NCI-H345 treated with DMSO at 0.1 percent for 48 hours (cell line): ENCODE measurements at regions not wholly inside any gene's neighbourhood (a gene's known extent, or its start where the extent isn't known, plus 50 kb on each side); places are given as distances from the start of the nearest gene placed in this dataset.
"Not testable (repeated sequence)": the region's sequence is repeated elsewhere in the genome, so short reads cannot be mapped to it uniquely, and the experiment has no call there.

Experiments
- DNase-seq: peaks from one replicate; lab custom pipeline; 2025; ENCODE audit not compliant: unreplicated experiment; lab: John Stamatoyannopoulos, UW

- DNase-seq, result no peak
Observed at GRCh38 chr15:68482246-68482645, 50.3 kb upstream of the ITGA11 start.

- no peak for DNase-seq
Observed at GRCh38 chr15:68483165-68483564, 51.2 kb upstream of the ITGA11 start.

GRCh38 chr15:68484220-68484619 lies 52.3 kb upstream of the ITGA11 start:
- no peak for DNase-seq

- no peak for DNase-seq
Observed at GRCh38 chr15:68484696-68485400, 52.9 kb upstream of the ITGA11 start.

- no peak for DNase-seq
Observed at GRCh38 chr15:68485721-68486360, 53.9 kb upstream of the ITGA11 start.

GRCh38 chr15:68487087-68487843 lies 55.3 kb upstream of the ITGA11 start:
- DNase-seq, result no peak

- DNase-seq, result no peak
Observed at GRCh38 chr15:68488290-68488689, 56.3 kb upstream of the ITGA11 start.

- no peak for DNase-seq
Observed at GRCh38 chr15:68488966-68489365, 57.0 kb upstream of the ITGA11 start.

GRCh38 chr15:68489421-68489820 lies 57.5 kb upstream of the ITGA11 start:
- DNase-seq, result no peak

- no peak for DNase-seq
Observed at GRCh38 chr15:68491415-68492106, 59.6 kb upstream of the ITGA11 start.

GRCh38 chr15:68492855-68493254 lies 60.9 kb upstream of the ITGA11 start:
- no peak for DNase-seq

GRCh38 chr15:68493629-68494028 lies 61.7 kb upstream of the ITGA11 start:
- no peak for DNase-seq

GRCh38 chr15:68494573-68495110 lies 62.7 kb upstream of the ITGA11 start:
- no peak for DNase-seq

- no peak for DNase-seq
Observed at GRCh38 chr15:68495221-68495950, 63.4 kb upstream of the ITGA11 start.

- no peak for DNase-seq
Observed at GRCh38 chr15:68495981-68496705, 64.2 kb upstream of the ITGA11 start.

- not testable (repeated sequence) for DNase-seq
Observed at GRCh38 chr15:68496751-68497150, 64.8 kb upstream of the ITGA11 start.

GRCh38 chr15:68497206-68497910 lies 65.4 kb upstream of the ITGA11 start:
- no peak for DNase-seq

- DNase-seq, result no peak
Observed at GRCh38 chr15:68498076-68498475, 66.1 kb upstream of the ITGA11 start.

GRCh38 chr15:68499620-68500312 lies 67.8 kb upstream of the ITGA11 start:
- no peak for DNase-seq
